ENCODE measurements at regions not wholly inside any gene's neighbourhood (a gene's known extent, or its start where the extent isn't known, plus 50 kb on each side); places are given as distances from the start of the nearest gene placed in this dataset.

DNA sequence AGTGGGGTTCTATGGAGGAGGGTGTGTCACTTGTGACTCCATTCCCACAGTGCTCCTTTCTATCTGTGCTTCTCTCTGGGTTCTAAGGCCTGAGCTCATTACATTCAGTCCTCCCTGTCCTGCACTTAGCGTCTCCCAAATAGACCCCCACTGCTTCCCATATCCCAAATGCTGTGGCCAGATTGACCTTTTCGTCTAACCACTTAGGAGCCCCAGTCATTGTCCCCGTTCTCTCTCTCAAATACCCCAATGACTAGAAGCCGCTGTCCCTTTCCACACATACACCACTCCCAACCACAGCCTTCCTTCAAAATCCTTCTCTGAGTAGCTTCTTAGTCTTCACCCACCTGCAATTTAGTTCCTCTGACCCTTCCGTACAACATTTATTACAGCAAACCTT is 146.5 kb downstream of the TRIM43 start:
- TF ChIP-seq, protein P1, sequence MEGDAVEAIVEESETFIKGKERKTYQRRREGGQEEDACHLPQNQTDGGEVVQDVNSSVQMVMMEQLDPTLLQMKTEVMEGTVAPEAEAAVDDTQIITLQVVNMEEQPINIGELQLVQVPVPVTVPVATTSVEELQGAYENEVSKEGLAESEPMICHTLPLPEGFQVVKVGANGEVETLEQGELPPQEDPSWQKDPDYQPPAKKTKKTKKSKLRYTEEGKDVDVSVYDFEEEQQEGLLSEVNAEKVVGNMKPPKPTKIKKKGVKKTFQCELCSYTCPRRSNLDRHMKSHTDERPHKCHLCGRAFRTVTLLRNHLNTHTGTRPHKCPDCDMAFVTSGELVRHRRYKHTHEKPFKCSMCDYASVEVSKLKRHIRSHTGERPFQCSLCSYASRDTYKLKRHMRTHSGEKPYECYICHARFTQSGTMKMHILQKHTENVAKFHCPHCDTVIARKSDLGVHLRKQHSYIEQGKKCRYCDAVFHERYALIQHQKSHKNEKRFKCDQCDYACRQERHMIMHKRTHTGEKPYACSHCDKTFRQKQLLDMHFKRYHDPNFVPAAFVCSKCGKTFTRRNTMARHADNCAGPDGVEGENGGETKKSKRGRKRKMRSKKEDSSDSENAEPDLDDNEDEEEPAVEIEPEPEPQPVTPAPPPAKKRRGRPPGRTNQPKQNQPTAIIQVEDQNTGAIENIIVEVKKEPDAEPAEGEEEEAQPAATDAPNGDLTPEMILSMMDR (conservative IDR thresholded peaks at IDR 0.05 in 1 of 2, IDR thresholded peaks at IDR 0.05 in 1 of 2; ENCODE audit: extremely low read depth in 1 of 2, insufficient read depth in 1 of 2, low read depth in 1 of 2, low read length in 2 of 2) = no peak
- no peak for TF ChIP-seq EZH2 (IDR thresholded peaks at IDR 0.05; ENCODE audit: borderline replicate concordance, low read length)
